Myocyte (in vitro differentiated cells): ENCODE measurements at regions not wholly inside any gene's neighbourhood (a gene's known extent, or its start where the extent isn't known, plus 50 kb on each side); places are given as distances from the start of the nearest gene placed in this dataset.
"Not testable (repeated sequence)": the region's sequence is repeated elsewhere in the genome, so short reads cannot be mapped to it uniquely, and the experiment has no call there.

Source experiments
- DNase-seq: peaks from one replicate; pipeline ENCODE4 v3.0.0-alpha.2; 2012; ENCODE audit warnings: low read depth

- DNase-seq = no peak
Measured at GRCh38 chr20:47921408-47921807, 136.1 kb upstream of the SULF2 start.

DNA sequence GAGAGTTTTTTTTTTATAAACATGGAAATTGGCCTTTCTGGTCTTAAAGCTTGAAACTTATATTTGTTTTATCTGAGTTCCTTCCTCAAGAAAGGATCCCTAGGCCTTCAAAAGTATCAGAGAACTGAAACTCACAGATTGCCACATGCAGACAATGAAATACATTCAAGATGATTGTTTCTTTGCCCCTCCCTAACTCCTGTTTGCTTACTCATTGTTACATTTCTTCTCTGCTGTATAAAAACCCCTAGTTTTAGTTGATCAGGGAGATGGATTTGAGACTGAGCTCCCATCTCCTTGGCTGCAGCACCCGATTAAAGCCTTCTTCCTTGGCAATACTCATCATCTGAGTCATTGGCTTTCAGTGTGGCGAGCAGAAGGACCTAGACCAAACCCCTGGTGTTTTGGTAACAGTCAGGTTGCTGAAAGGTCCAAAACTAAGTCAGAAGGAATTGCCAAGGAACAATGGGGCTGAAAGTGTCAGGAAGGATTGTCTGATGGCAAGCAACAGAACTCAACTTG, 132.3 kb upstream of the SULF2 start:
- DNase-seq = no peak

DNA sequence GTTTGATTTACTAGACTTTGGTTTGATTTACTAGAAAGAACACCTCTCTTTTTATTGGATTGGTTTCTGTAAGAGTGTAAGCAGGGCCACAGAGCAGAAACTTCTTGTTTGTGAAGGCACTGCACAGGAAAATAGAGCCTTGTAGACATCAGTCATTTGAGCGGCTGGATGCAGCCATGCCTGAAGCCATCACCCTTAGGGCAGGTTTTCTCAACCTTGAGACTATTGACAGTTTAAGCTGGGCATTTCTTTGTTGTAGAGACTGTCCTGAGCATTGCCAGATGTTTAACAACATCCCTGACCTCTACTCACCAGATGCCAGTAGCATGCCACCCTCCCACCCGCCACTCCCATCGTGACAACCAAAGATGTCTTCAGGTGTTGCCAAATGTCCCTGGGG, 130.2 kb upstream of the SULF2 start:
- DNase-seq = no peak

DNA sequence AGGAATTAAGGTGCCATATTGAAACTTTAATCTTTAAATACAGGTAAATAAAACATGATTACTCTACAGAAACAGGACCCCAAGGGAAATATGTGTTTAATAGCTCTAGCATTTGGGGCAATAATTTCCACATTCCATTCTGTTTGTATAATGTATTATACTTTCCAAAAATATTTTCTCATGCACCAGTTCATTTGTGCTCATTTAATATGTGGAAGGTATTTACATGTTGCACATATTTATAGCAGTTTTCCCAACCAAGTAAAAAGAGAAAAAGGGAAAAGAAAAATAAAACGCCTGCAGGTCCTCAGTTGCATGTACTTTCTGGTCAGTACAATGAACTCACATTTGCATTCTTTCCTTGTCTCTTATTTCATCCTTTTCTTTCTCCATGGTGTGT, 129.5 kb upstream of the SULF2 start:
- no peak for DNase-seq

DNA sequence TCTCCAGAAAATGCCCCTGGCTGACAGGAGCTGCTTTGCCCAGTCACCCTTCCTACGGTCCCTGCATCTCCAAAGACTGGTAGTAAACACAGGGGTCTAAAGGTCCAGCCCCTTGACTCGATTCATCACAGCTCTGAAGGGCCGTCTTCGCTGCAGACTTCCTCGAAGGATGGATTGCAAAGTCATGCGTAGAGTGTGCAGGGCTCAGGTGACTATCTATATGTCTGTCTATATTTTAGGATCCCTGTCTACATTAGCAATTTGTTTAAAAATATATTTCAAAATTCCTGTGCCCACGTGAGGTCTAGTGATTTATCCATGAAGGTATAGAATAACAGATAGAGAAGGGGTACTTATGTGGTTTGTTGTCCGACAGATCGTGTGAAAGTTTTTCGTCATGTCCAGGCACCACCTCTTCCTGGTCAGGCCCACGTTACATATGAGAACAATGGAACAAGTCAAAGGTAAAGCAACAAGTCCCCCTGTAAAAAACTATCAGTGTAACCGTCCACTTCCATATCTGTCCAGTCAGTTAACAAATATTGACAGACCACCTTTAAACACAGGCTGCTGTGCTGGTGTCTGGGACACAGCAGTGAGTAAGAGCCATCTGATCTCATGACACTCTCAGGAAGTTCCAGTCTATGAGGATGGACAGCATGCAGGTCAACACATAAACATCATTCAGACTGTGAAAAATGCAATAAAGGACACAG, 127.7 kb upstream of the SULF2 start:
- not testable (repeated sequence) for DNase-seq

GRCh38 chr20:47912165-47912564, 126.9 kb upstream of the SULF2 start:
- DNase-seq = not testable (repeated sequence)

- not testable (repeated sequence) for DNase-seq
Measured at GRCh38 chr20:47909696-47910369, 124.6 kb upstream of the SULF2 start.

- not testable (repeated sequence) for DNase-seq
Measured at GRCh38 chr20:47908361-47909035, 123.2 kb upstream of the SULF2 start.

GRCh38 chr20:47907951-47908350, 122.7 kb upstream of the SULF2 start:
- not testable (repeated sequence) for DNase-seq

DNA sequence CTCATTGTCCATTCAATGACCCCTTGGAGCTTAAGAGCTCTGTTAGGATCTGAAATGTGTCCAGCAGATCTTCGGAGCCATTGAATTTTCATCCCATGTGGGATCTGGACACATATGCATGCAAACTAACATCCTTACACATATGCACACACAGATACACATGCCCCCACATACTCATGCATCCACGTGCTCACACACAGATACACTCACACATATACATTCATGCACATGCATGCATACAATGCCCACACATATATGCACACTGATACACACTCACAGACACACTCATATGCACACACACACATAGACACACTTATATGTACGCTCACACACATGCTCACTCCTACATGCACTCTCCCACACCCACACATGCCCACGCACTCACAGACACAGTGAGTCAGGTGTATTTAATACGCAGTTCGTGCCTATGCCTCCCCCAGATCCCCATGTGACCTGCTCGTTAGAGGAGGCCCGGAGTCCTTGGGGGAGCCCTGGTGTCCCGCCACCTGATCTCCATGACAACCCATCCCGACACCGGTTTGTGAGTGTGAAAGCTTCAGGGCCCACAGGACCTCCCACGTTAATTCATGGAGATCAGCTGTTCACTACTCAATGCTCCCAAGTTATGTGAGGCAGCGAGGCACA, 121.9 kb upstream of the SULF2 start:
- DNase-seq = no peak

DNA sequence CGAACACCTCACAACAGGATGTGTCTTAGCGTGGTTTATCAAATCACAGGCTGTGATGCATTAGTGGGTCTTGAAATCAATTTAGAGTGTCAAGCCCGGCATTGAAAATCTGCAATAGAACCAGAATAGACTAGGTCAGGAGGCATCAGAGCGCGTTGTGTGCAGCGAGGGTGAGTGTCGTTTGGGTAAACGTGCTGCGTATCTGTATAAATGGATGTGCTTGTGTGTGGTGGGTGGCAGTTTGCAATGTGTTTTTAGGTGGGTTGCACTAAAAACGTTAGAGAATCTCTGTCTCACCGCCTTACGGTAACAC, 121.0 kb upstream of the SULF2 start:
- no peak for DNase-seq

GRCh38 chr20:47905628-47906347, 120.5 kb upstream of the SULF2 start:
- no peak for DNase-seq

DNA sequence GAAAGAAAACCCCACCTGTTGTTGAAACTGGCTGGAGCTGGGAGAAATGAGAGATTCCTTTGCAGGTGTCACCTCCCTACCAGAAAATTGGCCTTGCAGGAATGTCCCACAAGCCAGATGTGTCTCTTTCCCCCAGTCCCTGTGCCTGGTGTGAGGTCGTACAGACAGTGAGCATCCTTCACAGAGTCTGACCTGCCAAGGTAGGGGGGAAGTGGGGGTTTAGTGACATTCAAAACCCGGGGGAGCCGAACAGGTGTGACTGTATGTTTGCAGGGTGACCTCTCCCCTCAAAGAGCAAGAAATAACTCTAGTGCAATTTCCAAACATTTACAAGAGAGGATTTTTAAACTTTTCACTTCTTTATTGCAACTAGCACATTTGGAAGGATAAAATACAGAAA, 117.7 kb upstream of the SULF2 start:
- DNase-seq = not testable (repeated sequence)

- DNase-seq = not testable (repeated sequence)
Measured at GRCh38 chr20:47899313-47899712, 114.0 kb upstream of the SULF2 start.

DNA sequence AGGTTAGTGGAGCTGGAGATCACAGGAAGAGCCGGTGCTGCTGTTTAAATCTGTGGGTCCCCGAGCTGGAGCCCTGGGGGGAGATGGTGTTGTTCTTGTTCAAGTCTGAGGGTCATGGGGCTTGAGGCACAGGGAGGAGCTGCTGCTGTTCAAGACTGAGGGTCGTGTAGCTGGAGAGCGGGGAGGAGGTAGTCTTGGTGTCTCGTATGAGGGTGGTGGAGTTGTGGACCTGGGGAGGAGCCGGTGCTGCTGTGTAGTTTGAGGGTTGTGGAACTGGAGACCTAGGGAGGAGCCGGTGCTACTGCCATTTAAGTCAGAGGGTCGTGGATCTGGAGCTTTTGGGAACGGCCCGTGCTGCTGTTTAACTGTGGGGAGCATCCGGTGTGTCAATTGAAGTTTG, 112.2 kb upstream of the SULF2 start:
- no peak for DNase-seq

GRCh38 chr20:47892681-47893080, 107.4 kb upstream of the SULF2 start:
- not testable (repeated sequence) for DNase-seq

GRCh38 chr20:47890708-47891107, 105.4 kb upstream of the SULF2 start:
- not testable (repeated sequence) for DNase-seq

DNA sequence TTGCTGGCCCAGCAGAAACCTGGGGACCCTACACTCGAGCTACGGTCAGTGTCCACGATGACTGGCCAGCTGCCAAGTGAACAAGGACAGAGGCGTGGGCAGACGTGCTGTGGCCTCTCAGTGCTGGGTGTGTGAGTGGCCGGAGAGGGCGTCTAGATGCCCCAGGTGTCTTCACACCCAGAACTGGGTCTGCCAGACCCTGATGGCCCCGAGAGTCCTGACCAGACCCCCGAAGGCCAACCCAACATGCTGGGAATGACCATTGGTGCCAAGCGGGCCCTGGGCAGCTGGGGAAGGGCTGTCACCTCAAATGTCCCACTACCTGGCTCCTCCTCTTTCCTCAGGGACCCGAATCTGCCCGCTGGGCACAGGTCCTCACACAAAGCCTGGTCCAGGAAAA, 104.5 kb upstream of the SULF2 start:
- DNase-seq = not testable (repeated sequence)

GRCh38 chr20:47888351-47888750, 103.1 kb upstream of the SULF2 start:
- no peak for DNase-seq

- DNase-seq = no peak
Measured at GRCh38 chr20:47887477-47888080, 102.3 kb upstream of the SULF2 start.

DNA sequence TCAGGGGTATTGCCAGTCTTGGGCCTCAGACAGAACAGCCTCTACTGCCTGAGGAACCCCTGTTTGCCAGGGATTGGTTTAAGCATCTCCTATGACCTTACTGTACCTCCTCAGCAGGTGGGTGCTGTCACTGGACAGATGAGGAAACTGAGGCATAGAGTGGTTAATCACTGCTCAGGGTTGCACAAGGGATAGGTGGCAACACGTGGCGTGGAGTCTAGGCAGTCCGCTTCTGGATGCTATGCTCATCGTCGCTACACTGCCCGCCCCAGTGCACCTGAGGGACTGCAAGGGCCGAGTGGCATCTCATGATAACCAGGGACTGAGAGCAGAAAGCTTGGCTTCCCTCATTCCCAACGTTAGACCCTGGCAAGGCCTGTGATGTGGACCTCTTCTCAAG, 101.8 kb upstream of the SULF2 start:
- no peak for DNase-seq
